ENCODE measurements at regions not wholly inside any gene's neighbourhood (a gene's known extent, or its start where the extent isn't known, plus 50 kb on each side); places are given as distances from the start of the nearest gene placed in this dataset.

DNA sequence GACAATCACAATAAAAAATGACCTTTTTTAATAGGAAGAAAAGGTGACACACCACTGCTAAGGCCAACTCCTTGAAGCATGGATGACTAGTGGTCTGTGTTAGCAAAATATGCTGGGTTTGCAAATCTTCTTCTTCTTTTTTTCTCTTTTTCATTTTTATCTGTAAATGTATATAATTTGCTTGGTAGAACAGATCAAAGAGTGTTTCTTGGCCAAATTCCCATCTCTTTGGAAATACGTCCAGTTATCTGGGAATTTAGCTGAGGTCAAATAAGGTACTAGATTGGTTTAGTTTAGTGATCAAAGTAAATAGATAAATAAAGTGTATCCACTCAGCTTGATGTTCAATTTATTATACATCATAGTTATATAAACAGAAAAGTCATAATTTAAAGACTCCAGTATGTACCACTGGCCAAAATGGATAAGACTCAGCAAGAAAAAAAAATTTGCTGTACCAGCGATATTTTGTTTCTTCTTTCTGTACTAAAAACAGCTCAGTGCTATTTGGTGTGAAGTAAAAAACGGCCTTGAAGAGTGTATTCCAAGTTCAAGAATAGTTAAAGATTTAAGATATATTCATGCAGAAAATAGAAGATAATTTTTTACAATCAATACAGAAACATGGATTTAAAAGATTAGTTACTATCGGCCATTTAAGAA is 738.6 kb upstream of the PIK3C3 start:
- DNase-seq, result no peak

DNA sequence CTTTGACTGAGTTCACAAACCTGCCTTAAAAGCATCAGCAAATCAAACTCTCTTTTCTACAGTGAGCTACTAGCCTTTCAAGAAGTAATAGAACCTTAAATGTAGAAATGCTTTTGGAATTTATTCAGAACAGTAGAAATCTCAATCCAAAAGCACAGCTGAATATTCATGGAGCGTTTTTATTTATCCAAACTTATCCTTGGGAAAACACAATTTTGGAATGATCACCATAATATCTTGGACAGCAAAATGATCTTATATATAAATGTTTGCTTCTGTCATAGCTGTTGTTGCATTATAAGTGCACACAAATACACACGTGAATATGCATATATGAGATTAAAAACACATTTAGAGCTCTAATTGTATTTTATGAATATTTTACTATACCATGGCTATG is 747.3 kb upstream of the PIK3C3 start:
- DNase-seq, result no peak

DNA sequence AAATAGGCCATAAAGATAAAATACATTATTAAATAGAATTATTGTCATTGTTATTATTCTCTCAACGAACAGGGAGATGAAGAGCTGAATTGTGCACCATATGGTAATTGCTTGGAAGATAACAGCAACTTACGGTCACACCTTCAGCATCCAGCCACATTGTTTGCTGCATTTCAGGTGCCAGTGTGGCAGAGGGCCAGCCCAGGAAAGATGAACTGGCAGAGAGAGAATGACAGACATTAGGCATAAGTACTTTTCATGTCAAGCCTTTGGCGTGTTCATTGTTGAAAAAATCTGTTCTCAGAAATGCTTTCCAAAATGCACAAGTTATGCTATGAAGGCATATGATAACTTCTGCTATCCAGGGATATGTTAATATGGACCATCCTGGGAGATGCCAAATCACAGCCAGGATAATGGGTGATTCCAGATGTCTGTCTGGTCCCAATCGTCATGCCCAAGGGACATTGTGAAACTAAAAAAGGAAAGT is 748.6 kb upstream of the PIK3C3 start:
- DNase-seq, result no peak

DNA sequence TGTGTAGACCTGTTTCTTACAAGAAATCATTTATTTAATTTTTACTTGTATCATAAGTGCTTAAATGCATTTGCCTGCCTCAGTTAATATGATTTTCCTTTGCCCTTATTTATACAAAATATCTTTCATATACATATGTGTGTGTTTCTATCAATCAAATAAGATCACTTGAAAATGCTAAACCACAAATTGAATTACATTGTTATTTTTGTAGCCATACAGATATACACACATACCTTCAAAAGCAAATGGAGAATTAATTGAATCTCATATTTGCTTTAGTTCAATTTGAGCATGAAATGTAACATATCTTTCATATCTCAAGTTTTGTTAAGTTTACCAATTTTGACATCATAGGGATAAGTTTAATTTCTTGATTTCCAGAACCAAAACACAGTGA is 755.8 kb upstream of the PIK3C3 start:
- DNase-seq, result no peak

DNA sequence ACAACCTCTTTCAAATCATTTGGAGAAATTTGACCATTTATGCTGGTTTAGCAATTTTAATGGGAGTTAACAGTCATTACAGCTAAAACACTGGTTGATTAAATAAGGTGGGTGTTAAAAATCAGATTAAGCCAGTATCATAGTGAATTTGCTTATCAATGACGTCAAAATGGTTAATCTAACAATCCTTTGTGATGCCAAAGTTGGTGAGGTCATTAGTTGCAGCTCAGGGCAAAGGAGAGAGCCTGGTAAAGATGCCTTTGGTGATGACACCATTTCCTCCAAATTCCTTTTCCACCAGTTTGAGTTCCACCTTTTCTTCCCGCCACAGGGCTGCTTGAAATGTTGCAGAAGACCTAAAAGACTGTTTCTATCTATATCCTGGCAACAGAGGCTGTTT is 757.1 kb upstream of the PIK3C3 start:
- DNase-seq, result no peak

DNA sequence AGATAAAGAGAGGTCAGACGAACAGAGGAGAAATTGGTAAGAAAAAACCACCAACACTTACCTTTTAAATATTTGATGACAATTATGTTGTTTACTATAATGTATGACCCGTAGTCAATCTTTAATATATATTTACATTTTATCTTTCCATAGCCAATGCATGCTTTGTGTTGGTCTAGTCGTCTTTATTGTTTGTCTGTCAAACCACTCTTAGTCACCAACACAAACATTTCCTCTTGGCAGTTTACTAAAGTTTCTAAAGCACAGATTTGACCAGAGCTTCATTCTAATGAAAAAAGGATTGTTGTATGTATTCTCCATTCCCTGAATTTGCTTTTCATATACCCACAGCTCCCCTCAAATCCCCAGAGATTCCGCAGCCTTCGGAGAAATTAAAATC is 784.7 kb upstream of the PIK3C3 start:
- DNase-seq, result no peak

DNA sequence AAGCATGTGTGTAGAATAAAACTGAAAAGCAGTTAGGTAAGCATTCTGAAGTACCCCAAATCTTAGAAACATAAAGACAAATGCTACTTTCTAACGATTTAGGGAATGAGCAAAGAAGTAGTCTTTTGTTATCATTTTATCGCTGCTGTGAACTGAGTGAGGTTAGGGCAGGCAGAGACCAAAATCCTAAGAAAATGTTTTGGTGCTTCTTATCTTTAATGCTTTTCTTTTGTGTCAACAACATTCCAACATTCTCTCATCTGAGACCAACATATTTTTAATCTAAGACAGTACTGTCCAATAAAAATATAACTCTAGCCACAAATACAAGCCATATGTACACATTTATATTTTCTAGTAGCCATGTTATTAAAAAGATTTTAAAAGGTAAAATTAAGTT is 789.4 kb upstream of the PIK3C3 start:
- no peak for DNase-seq

DNA sequence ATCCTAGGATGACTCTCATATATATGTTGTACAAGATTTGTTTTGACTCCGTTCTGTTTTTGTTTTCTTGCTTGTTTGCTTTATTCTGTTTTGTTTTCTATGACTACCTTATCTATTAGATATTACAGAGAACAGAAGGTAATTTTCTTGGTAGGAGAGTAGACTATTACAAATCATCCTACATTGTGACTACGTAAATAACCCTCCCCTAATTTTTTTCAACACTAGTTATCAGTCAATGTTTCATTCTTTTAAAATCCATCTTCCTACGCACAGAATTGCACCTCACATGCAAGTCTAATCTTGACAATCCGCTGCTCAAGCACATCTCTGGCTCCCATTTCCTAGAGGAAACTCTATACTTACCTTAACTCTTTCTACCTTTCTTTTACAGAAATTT is 792.3 kb upstream of the PIK3C3 start:
- no peak for DNase-seq

DNA sequence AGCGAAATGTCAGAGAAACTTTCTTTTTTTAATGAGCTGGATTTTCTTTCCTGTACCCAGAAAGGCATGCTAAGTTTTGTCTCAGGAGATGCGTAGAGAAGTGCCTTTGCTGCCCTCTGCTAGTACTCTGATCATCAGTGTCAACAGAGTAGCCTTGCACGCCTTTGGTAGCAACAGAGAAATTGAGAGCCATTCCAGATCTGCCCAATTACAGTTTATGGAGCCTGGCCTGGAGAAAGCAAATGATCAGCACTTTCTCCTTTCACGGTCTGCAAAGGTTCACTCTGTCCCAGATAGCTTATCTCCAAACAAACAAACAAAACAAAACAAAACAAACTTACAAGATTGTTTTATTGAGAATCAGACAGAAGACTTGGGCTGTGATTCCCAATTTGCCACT is 792.8 kb upstream of the PIK3C3 start:
- DNase-seq, result no peak

DNA sequence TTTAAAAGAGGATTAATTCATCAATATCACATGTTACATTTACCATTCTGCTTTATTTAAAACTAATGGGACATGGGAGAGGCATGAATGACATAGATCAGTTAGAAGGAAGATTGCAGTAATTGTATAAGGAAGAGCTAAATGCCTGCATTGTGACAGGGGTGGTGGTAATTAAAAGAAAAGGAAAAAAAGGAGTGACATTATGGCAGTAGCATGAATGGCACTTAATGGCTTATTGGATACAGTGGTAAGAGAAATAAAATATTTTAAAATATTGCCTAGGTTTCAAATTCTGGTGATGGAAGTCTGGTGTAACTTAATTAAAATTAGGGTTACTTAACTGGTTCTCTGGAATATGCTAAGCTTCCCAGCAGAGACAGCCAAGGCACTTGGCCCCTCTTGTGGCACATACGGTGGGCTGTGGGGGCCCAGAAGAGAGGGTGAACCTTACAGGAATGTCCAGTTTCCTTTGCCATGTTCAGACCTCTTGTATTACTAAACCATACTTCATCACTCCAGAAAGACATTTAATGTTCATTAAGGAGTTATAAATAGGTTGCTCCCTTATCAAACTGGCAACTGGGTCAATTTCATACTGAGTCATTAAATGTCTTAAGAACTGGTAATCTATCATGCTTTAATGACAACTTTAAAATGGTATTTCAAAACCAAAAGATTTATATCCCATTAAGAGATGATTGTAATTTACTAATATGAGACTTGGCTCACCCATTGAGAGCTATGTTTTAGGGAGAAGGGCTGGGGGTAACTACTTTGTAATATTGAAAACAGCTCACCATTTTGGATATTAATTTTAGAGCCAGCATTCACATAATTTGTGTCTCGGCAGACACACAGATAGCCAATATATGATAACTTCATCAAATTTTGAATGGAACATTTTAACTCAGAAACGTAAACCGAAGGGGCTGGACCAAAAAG is 798.9 kb upstream of the PIK3C3 start:
- no peak for DNase-seq

DNA sequence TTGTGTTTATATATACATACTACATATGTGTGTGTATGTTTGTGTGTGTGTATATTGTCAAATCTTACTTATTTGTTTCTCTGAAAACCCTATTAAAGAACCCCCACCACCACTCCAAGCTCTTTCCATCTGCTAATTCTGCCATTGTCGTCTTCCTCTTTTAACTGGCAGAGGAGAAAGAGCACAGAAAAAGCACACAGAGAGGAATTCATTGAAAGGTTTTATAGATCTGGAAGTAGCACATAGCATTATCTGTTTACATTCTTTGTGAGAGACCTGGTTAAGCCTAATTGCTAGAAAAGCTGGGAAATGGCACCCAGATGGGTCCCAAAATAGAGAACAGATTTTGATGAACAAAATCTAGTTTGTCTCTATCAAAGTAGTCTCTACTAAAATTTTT is 800.0 kb upstream of the PIK3C3 start:
- DNase-seq, result no peak

DNA sequence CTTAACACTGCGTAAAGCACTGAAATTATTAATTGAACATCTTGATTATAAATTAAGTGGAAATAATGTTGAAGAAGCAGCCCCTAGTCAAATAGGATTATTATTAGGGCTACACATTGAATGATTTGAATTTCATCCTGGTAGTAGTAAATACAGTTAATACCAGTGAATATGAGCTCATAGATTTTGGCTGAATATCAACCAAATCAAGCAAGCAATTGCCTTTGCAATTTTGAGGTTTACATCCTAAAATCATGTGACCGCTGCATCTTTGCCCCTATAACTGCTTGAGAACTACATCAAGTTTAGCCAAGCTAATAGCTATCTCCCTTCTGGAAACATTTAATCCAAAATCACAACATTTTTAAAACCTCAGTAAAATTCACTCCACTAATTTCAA is 801.2 kb upstream of the PIK3C3 start:
- DNase-seq, result no peak

DNA sequence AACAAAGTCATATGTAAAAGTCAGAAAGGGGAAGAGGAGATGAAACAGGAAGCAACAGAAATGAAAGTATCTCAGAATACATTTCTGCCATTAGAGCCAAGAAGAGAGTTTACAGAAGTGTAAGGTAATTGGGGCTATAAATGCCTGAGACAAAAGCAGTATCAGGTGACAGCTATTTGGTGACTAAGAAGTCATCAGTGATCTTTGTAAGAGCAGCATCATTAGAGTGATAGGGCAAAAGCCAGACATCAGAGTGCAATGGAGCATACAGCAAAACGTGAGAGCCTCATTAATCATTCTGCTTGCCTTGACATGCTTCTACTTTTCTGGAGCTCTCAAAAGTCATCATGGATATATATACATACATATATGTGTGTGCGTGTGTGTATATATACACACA is 804.7 kb upstream of the PIK3C3 start:
- no peak for DNase-seq

DNA sequence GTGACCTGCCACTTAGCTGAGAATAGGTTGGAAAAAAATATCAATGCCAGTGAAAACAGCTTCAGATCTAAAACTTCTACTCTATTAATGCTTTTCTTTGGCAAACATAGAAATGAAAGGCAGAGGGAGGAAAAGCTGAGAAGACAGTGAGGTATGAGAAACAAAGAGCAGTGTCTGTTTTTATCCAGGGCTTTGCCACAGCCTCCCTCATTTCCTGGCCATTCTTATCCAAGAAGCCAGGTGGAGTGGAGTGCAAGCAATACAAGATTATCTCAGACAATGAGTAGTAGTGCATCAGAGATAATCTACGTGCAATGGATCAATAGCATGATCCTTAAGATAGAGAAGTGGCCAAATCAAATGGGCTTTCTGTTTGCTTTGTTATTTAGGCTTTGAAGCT is 808.7 kb upstream of the PIK3C3 start:
- DNase-seq, result no peak

DNA sequence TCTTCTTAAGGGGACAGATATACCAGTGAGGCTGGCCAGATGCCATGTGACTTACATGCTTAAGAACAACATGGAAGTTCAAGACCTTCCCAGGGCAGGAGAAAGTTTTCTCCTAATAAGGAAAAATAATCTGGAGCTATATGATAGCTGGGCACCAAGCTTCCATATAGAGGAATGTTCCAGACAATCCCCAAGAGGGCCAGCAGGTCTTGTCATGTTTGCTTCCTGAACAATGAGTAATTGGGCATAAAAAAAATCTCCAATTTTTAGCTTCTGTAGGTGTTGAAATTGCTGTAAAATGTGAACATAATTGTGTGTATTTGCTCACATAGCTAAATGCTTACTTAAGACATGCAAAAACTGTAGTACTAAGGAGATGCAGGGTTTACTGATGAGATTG is 809.5 kb upstream of the PIK3C3 start:
- no peak for DNase-seq

DNA sequence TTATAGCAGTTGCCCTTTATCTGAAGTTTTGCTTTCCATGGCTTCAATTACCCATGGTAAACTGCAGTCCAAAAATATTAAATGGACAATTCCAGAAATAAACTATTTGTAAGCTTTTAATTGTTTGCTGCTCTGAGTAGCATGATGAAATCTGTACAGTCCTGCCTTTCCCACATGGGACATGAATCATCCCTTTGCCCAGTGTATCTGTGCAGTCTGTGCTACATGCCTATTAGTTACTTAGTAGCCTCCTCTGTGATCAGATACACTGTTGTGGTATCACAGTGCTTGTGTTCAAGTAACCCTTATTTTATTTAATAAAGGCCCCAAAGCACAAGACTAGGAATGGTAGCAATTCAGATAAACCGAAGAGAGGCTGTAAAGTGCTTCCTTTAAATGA is 810.6 kb upstream of the PIK3C3 start:
- no peak for DNase-seq

DNA sequence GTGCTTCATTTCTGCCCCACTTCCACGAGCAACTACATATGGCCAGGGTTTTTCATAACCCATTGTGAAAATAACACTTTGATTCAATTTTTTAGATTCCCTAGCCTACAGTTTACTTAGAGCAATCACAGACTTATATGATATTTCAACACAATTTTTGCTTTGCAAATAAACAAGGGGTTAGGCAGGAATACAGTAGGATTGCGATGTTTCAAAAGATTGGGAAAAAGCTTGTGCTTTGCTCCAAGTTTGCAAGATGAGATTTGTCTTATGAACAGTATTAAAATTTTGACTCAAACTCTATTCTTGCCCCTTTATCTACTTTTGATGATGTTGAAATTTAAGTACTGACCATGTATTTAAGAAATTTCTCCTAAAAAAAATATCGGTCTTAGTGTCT is 814.5 kb upstream of the PIK3C3 start:
- DNase-seq, result no peak

DNA sequence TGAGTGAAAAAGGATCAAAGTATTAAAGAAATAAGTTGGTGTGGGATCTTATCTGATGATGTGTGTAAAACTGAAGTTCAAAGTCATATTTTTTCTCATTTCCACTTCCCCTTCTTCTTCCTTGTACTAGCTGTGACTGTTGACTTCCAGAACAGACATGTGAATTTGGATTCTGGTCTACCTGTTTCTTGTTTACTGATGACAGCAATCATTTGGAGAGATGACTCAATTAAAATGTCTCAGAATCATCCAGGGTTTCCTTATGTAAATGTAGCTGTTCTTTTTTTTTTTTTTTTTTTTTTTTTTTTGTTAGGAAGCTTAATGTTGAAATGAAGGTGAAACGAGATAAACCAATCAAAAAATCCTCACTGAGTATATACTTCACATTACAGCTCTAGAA is 819.9 kb upstream of the PIK3C3 start:
- DNase-seq, result no peak

DNA sequence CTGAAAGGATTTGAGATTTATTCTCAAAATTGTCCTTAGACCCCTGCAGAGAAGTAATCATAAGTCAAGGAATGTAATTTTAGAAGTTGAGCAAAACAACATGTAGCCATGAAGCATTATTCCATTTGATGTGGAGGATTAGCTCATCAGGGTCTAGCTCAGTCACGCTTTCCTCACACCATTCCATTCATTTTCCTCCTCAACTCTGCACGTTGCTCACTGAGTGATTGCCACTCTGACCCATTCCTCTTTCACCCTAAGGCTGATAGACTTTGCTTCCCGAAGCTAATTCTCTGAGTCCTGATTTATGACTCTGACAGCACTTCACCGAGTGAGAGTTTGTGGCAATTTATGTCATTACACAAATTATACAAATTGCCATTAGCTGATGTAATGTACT is 820.6 kb upstream of the PIK3C3 start:
- DNase-seq, result no peak

DNA sequence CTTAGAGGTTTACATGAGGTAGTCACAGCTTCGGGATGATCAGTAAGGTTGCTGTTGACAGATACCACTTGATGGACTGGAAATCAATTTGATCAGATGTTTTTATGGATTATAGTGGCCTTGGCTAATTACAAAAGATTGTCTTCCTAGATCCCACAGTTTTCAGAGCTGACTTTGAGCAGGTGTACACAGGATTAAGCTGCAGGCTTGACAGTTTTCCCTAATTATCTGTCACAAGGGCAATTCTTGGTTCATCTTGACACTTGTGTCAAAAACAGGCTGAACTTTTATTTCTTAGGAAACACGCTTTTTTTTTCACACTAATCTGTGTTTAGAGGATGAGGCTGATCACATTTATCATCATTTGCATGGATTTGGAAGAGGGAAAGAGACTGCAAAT is 824.0 kb upstream of the PIK3C3 start:
- DNase-seq, result no peak

DNA sequence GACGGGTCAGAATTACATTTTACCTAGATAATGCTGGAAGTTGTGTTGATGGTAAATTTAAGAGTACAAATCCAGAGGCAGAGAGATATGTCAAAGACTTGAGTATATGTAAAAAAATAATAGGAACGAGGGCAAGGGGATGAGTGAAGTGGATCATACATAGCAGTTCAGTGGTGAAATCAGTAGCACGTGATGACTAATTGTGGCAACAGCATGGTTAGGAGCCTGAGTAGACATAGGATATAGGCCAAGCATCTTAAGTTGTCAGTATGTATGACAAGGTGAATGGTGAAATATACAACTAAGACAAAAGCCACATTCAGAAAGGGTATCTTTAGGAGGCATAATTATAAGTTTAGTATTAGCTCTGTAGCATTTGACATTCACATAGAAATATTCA is 826.5 kb upstream of the PIK3C3 start:
- DNase-seq, result no peak

DNA sequence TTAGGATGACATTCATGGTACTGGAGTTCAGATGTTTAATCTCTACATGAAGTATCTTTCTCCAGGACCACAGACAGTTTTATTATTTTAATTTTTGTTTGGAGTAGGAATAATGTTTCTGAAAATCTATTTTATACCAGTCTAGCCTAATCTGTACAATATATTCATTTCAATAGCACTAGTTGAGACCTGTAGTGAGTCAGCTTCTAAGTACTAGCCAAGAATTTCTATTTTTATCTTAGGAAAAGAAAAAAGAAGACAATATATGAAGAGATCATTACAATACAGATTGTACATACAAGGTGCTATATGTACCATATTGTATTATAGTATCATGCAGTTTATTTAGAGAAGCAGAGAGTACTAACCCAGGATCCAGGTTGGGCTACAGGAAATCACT is 826.9 kb upstream of the PIK3C3 start:
- DNase-seq, result no peak

DNA sequence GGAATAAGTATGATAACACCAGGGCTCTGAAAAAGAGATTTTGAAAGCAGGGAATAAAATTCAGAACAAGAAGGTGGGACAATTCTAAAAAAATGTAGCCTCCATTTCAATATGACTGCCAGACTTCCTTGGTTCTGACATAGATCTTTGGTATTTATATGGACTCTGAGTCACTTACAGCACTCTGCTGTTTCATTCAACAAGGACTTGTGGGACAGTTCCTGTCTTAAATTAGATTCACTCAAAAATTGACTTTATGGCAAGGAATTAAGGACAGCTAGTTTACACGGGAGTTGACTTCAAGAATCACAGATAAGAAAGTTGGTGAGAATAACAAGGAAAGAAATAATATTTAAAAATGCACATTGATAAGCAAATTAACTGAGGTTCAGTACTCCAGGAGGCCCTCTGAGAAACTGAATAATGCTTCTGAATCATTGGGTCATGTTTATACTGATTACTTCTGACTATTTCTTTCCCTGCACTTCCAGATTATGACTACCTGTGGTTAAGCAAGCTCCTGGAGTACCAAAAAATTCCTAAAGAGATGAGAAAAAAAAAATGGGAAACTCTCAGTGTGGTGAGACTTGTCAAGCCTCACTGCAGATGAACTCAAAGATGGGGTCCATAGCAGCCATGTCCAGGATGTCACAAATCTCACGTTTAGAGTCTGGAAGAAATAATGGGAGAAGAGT is 828.3 kb upstream of the PIK3C3 start:
- no peak for DNase-seq
